Choroid plexus epithelial cell (primary cell): ENCODE measurements at regions not wholly inside any gene's neighbourhood (a gene's known extent, or its start where the extent isn't known, plus 50 kb on each side); places are given as distances from the start of the nearest gene placed in this dataset.
A peak's percentile ranks its signal among the peaks of the same experiment; 100 is the strongest.

Experiments used
- DNase-seq: peaks from one replicate; pipeline ENCODE4 v3.0.0-alpha.2; 2010; ENCODE audit warnings: low read depth
- H3K4me3 ChIP-seq: 2 replicates; pipeline ENCODE4 v1.5.1; 2011; ENCODE audit warnings: low read depth, mild to moderate bottlenecking, control low read depth, low read length, moderate library complexity
- CTCF ChIP-seq: conservative IDR thresholded peaks from 2 replicates; pipeline ENCODE4 v1.5.1; 2011; ENCODE audit warnings: low read depth, mild to moderate bottlenecking, control low read depth, inconsistent platforms, low read length, moderate library complexity

- no peak overlapping the region for H3K4me3 ChIP-seq
- DNase-seq, result peak; percentile 14
- no peak for TF ChIP-seq CTCF
Observed at GRCh38 chr13:73720216-73720840, 413.9 kb downstream of the KLF12 start.

GRCh38 chr13:73718246-73718645 lies 416.0 kb downstream of the KLF12 start:
- DNase-seq, result no peak
- H3K4me3 ChIP-seq, result no peak overlapping the region
- TF ChIP-seq CTCF, result no peak

- TF ChIP-seq CTCF, result no peak
- H3K4me3 ChIP-seq, result no peak overlapping the region
- peak; percentile 70 for DNase-seq
Observed at GRCh38 chr13:73717632-73718031, 416.6 kb downstream of the KLF12 start.

GRCh38 chr13:73715911-73716510 lies 418.2 kb downstream of the KLF12 start:
- DNase-seq, result peak; percentile 12
- H3K4me3 ChIP-seq, result no peak overlapping the region
- TF ChIP-seq CTCF, result no peak

- TF ChIP-seq CTCF, result no peak
- H3K4me3 ChIP-seq, result no peak overlapping the region
- no peak for DNase-seq
Observed at GRCh38 chr13:73715114-73715910, 418.9 kb downstream of the KLF12 start.

- H3K4me3 ChIP-seq, result no peak overlapping the region
- TF ChIP-seq CTCF, result no peak
- DNase-seq, result no peak
Observed at GRCh38 chr13:73714522-73714921, 419.7 kb downstream of the KLF12 start.
